ENCODE measurements at regions not wholly inside any gene's neighbourhood (a gene's known extent, or its start where the extent isn't known, plus 50 kb on each side); places are given as distances from the start of the nearest gene placed in this dataset.
"Not testable (repeated sequence)": the region's sequence is repeated elsewhere in the genome, so short reads cannot be mapped to it uniquely, and the experiment has no call there.

GRCh38 chr2:84175970-84176369, 283.1 kb downstream of the SUCLG1 start:
- no peaks in the 10 kb centered on the region for H3K4me1 ChIP-seq
- no peaks in the 10 kb centered on the region for H3K27me3 ChIP-seq
- no peak for DNase-seq
- H3K27ac ChIP-seq: no peak overlapping the region
- TF ChIP-seq POLR2A (IDR thresholded peaks at IDR 0.05): no peak
- TF ChIP-seq, protein P1, sequence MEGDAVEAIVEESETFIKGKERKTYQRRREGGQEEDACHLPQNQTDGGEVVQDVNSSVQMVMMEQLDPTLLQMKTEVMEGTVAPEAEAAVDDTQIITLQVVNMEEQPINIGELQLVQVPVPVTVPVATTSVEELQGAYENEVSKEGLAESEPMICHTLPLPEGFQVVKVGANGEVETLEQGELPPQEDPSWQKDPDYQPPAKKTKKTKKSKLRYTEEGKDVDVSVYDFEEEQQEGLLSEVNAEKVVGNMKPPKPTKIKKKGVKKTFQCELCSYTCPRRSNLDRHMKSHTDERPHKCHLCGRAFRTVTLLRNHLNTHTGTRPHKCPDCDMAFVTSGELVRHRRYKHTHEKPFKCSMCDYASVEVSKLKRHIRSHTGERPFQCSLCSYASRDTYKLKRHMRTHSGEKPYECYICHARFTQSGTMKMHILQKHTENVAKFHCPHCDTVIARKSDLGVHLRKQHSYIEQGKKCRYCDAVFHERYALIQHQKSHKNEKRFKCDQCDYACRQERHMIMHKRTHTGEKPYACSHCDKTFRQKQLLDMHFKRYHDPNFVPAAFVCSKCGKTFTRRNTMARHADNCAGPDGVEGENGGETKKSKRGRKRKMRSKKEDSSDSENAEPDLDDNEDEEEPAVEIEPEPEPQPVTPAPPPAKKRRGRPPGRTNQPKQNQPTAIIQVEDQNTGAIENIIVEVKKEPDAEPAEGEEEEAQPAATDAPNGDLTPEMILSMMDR (IDR thresholded peaks at IDR 0.05): no peak
- H3K9me3 ChIP-seq: no peaks in the 10 kb centered on the region
- H3K4me3 ChIP-seq: no peak overlapping the region
- H3K36me3 ChIP-seq: no peaks in the 10 kb centered on the region

DNA sequence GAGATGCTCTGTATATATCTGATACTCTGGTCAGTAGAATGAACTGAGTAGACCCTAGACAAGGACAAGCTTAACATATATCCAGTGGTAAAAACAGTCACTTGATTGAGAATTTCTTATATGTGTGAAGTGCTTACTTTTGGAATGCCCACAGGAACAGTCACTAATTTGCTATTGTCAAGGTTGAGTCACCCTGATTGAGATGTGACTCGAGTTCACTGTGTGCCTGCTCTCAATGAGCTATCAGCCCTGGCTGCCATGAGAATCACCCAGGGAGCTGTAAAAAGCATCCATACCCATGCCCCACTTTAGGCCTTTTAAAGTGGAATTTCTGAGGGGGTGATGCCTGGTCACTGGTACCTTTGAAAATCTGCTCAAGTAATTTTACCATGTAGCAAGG, 283.7 kb downstream of the SUCLG1 start:
- no peak for DNase-seq
- Histone ChIP-seq H3K4me3 (no peak overlapping the region), H3K27ac (no peak overlapping the region), H3K9me3 (no peaks in the 10 kb centered on the region), H3K27me3 (no peaks in the 10 kb centered on the region), H3K4me1 (no peaks in the 10 kb centered on the region), H3K36me3 (no peaks in the 10 kb centered on the region)
- TF ChIP-seq POLR2A (IDR thresholded peaks at IDR 0.05): no peak
- TF ChIP-seq, protein P1 (IDR thresholded peaks at IDR 0.05): no peak

DNA sequence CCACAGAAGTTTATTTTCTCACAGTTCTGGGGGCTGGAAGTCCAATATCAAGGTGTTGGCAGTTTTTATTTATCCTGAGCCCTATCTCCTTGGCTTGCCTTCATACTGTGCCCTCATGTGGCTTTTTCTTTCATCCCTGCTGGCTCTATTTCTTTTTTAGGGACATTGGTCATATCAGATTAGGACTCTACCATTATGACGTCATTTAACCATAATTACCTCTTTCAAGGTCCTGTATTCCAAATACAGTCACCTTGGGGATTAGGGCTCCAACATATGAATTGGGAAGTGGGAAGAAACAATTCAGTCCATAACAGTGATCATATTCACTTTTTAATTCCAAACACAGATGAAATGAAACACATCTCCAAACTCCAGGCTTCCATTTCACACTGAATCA, 286.0 kb downstream of the SUCLG1 start:
- Histone ChIP-seq H3K27me3 (no peaks in the 10 kb centered on the region), H3K4me1 (no peaks in the 10 kb centered on the region), H3K36me3 (no peaks in the 10 kb centered on the region), H3K9me3 (no peaks in the 10 kb centered on the region), H3K27ac (no peak overlapping the region), H3K4me3 (no peak overlapping the region)
- TF ChIP-seq POLR2A (IDR thresholded peaks at IDR 0.05): no peak
- TF ChIP-seq, protein P1 (IDR thresholded peaks at IDR 0.05): no peak
- DNase-seq: no peak

DNA sequence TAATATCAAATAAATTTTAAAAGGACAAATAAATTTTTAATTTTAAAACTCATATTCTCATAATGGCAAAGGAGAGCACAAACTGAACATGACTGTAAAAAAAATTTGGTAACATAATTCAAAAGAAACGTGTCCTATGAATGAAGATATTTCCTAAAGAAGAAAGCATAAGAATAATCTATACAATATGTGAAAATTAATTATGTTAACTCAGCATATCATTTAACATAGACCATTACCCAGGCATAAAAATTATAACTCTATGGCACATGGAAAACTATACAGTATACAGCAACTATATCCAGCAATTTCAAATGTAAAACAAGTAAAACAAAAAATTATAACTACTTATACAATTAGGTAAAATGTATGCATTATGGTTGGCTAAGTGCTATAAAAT, 288.1 kb downstream of the SUCLG1 start:
- H3K36me3 ChIP-seq: no peaks in the 10 kb centered on the region
- H3K4me3 ChIP-seq: no peak overlapping the region
- no peak overlapping the region for H3K27ac ChIP-seq
- H3K4me1 ChIP-seq: no peaks in the 10 kb centered on the region
- no peaks in the 10 kb centered on the region for H3K27me3 ChIP-seq
- TF ChIP-seq POLR2A (IDR thresholded peaks at IDR 0.05): no peak
- TF ChIP-seq, protein P1 (IDR thresholded peaks at IDR 0.05): no peak
- H3K9me3 ChIP-seq: no peaks in the 10 kb centered on the region
- DNase-seq: no peak

GRCh38 chr2:84169871-84170270, 289.2 kb downstream of the SUCLG1 start:
- Histone ChIP-seq H3K4me3 (no peak overlapping the region), H3K36me3 (no peaks in the 10 kb centered on the region), H3K27me3 (no peaks in the 10 kb centered on the region), H3K4me1 (no peaks in the 10 kb centered on the region), H3K27ac (no peak overlapping the region), H3K9me3 (no peaks in the 10 kb centered on the region)
- no peak for DNase-seq
- TF ChIP-seq, protein P1 (IDR thresholded peaks at IDR 0.05): no peak
- TF ChIP-seq POLR2A (IDR thresholded peaks at IDR 0.05): no peak

DNA sequence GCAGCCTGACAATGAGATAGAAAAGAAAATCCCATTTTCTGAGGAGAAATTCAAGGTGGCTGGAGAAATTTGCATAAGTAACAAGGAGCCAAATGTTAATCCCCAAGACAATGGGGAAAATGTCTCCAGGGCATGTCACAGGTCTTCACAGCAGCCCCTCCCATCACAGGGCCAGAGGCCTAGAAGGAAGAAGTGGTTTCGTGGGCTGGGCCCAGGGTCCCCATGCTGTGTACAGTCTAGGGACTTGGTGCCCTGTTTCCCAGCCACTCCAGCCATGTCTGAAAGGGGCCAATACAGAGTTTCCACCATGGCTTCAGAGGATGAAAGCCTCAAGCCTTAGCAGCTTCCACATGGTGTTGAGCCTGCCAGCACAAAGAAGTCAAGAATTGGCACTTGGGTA, 290.5 kb downstream of the SUCLG1 start:
- not testable (repeated sequence) for H3K4me3 ChIP-seq, H3K27me3 ChIP-seq, H3K27ac ChIP-seq, DNase-seq, H3K4me1 ChIP-seq, H3K9me3 ChIP-seq, H3K36me3 ChIP-seq
